ENCODE measurements at regions not wholly inside any gene's neighbourhood (a gene's known extent, or its start where the extent isn't known, plus 50 kb on each side); places are given as distances from the start of the nearest gene placed in this dataset.

- Histone ChIP-seq H3K36me3 (no peaks in the 10 kb centered on the region), H3K9me3 (no peaks in the 10 kb centered on the region), H3K4me3 (no peak overlapping the region), H3K27me3 (replicated peaks; ENCODE audit: insufficient read depth) (no peaks in the 10 kb centered on the region), H3K27ac (no peak overlapping the region), H3K4me1 (ENCODE audit: control insufficient read depth in 1 of 2, low read depth in 2 of 2) (no peaks in the 10 kb centered on the region)
- no peak for TF ChIP-seq CTCF (IDR thresholded peaks at IDR 0.05)
- ATAC-seq (ENCODE audit: insufficient number of reproducible peaks, low FRiP score, low read depth), result no peak
- no peak for DNase-seq (ENCODE audit: low spot score)
Observed at GRCh38 chr13:73370066-73370465, 311.3 kb downstream of the KLF5 start.

GRCh38 chr13:73369095-73369494 is 310.3 kb downstream of the KLF5 start:
- Histone ChIP-seq H3K36me3 (no peaks in the 10 kb centered on the region), H3K27ac (no peak overlapping the region), H3K4me3 (no peak overlapping the region), H3K4me1 (ENCODE audit: control insufficient read depth in 1 of 2, low read depth in 2 of 2) (no peaks in the 10 kb centered on the region), H3K27me3 (replicated peaks; ENCODE audit: insufficient read depth) (no peaks in the 10 kb centered on the region), H3K9me3 (no peaks in the 10 kb centered on the region)
- no peak for TF ChIP-seq CTCF (IDR thresholded peaks at IDR 0.05)
- ATAC-seq (ENCODE audit: insufficient number of reproducible peaks, low FRiP score, low read depth) (no peak), DNase-seq (ENCODE audit: low spot score) (no peak)

GRCh38 chr13:73368608-73369007 is 309.8 kb downstream of the KLF5 start:
- no peak for TF ChIP-seq CTCF (IDR thresholded peaks at IDR 0.05)
- H3K27ac ChIP-seq, result no peak overlapping the region
- no peaks in the 10 kb centered on the region for H3K4me1 ChIP-seq (ENCODE audit: control insufficient read depth in 1 of 2, low read depth in 2 of 2)
- H3K9me3 ChIP-seq, result no peaks in the 10 kb centered on the region
- H3K36me3 ChIP-seq, result no peaks in the 10 kb centered on the region
- DNase-seq (ENCODE audit: low spot score) (no peak), ATAC-seq (ENCODE audit: insufficient number of reproducible peaks, low FRiP score, low read depth) (no peak)
- H3K27me3 ChIP-seq (replicated peaks; ENCODE audit: insufficient read depth), result no peaks in the 10 kb centered on the region
- H3K4me3 ChIP-seq, result no peak overlapping the region

- no peak for TF ChIP-seq CTCF (IDR thresholded peaks at IDR 0.05)
- H3K36me3 ChIP-seq, result no peaks in the 10 kb centered on the region
- H3K4me3 ChIP-seq, result no peak overlapping the region
- DNase-seq (ENCODE audit: low spot score) (no peak), ATAC-seq (ENCODE audit: insufficient number of reproducible peaks, low FRiP score, low read depth) (no peak)
- H3K27ac ChIP-seq, result no peak overlapping the region
- no peaks in the 10 kb centered on the region for H3K4me1 ChIP-seq (ENCODE audit: control insufficient read depth in 1 of 2, low read depth in 2 of 2)
- H3K9me3 ChIP-seq, result no peaks in the 10 kb centered on the region
- H3K27me3 ChIP-seq (replicated peaks; ENCODE audit: insufficient read depth), result no peaks in the 10 kb centered on the region
Observed at GRCh38 chr13:73367886-73368285, 309.1 kb downstream of the KLF5 start.

GRCh38 chr13:73366241-73366640 is 307.4 kb downstream of the KLF5 start:
- ATAC-seq (ENCODE audit: insufficient number of reproducible peaks, low FRiP score, low read depth), result no peak
- H3K27me3 ChIP-seq (replicated peaks; ENCODE audit: insufficient read depth), result no peaks in the 10 kb centered on the region
- no peak overlapping the region for H3K4me3 ChIP-seq
- H3K9me3 ChIP-seq, result no peaks in the 10 kb centered on the region
- H3K4me1 ChIP-seq (ENCODE audit: control insufficient read depth in 1 of 2, low read depth in 2 of 2), result no peaks in the 10 kb centered on the region
- no peaks in the 10 kb centered on the region for H3K36me3 ChIP-seq
- TF ChIP-seq CTCF (IDR thresholded peaks at IDR 0.05), result no peak
- DNase-seq (ENCODE audit: low spot score), result no peak
- H3K27ac ChIP-seq, result no peak overlapping the region
